ENCODE measurements at regions not wholly inside any gene's neighbourhood (a gene's known extent, or its start where the extent isn't known, plus 50 kb on each side); places are given as distances from the start of the nearest gene placed in this dataset.

GRCh38 chr13:73303851-73304250 is 245.0 kb downstream of the KLF5 start:
- no peak for TF ChIP-seq ZNF530 (tag by site-specific recombination; IDR thresholded peaks at IDR 0.05; ENCODE audit: low read depth)
- TF ChIP-seq, protein P1, sequence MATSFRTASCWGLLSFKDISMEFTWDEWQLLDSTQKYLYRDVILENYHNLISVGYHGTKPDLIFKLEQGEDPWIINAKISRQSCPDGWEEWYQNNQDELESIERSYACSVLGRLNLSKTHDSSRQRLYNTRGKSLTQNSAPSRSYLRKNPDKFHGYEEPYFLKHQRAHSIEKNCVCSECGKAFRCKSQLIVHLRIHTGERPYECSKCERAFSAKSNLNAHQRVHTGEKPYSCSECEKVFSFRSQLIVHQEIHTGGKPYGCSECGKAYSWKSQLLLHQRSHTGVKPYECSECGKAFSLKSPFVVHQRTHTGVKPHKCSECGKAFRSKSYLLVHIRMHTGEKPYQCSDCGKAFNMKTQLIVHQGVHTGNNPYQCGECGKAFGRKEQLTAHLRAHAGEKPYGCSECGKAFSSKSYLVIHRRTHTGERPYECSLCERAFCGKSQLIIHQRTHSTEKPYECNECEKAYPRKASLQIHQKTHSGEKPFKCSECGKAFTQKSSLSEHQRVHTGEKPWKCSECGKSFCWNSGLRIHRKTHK (tag by site-specific recombination; IDR thresholded peaks at IDR 0.05), result no peak
- no peak for TF ChIP-seq ZBTB20 (tag by site-specific recombination; IDR thresholded peaks at IDR 0.05)
- TF ChIP-seq CTCF (tag by site-specific recombination; IDR thresholded peaks at IDR 0.05), result no peak
- TF ChIP-seq SP3 (tag by site-specific recombination; IDR thresholded peaks at IDR 0.05), result no peak
- no peak for TF ChIP-seq ZNF266 (tag by site-specific recombination; IDR thresholded peaks at IDR 0.05; ENCODE audit: low read depth)
- no peak for TF ChIP-seq AEBP2 (tag by site-specific recombination; IDR thresholded peaks at IDR 0.05; ENCODE audit: borderline replicate concordance)
- TF ChIP-seq, protein P2, sequence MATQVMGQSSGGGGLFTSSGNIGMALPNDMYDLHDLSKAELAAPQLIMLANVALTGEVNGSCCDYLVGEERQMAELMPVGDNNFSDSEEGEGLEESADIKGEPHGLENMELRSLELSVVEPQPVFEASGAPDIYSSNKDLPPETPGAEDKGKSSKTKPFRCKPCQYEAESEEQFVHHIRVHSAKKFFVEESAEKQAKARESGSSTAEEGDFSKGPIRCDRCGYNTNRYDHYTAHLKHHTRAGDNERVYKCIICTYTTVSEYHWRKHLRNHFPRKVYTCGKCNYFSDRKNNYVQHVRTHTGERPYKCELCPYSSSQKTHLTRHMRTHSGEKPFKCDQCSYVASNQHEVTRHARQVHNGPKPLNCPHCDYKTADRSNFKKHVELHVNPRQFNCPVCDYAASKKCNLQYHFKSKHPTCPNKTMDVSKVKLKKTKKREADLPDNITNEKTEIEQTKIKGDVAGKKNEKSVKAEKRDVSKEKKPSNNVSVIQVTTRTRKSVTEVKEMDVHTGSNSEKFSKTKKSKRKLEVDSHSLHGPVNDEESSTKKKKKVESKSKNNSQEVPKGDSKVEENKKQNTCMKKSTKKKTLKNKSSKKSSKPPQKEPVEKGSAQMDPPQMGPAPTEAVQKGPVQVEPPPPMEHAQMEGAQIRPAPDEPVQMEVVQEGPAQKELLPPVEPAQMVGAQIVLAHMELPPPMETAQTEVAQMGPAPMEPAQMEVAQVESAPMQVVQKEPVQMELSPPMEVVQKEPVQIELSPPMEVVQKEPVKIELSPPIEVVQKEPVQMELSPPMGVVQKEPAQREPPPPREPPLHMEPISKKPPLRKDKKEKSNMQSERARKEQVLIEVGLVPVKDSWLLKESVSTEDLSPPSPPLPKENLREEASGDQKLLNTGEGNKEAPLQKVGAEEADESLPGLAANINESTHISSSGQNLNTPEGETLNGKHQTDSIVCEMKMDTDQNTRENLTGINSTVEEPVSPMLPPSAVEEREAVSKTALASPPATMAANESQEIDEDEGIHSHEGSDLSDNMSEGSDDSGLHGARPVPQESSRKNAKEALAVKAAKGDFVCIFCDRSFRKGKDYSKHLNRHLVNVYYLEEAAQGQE (tag by site-specific recombination; IDR thresholded peaks at IDR 0.05), result no peak
- TF ChIP-seq ZNF670 (tag by site-specific recombination; IDR thresholded peaks at IDR 0.05; ENCODE audit: low read depth), result no peak
- no peak for TF ChIP-seq ZBTB11 (tag by site-specific recombination; conservative IDR thresholded peaks at IDR 0.05; ENCODE audit: low read depth)

Measured in HEK293 (cell line).